IPS-15b (cell line): ENCODE measurements at regions not wholly inside any gene's neighbourhood (a gene's known extent, or its start where the extent isn't known, plus 50 kb on each side); places are given as distances from the start of the nearest gene placed in this dataset.

ENCODE experiments used
- H3K27me3 ChIP-seq: one replicate; pipeline ENCODE4 v1.6.1; 2013; ENCODE audit warnings: low read length; ENCODE audit not compliant: control insufficient read depth, insufficient read depth
- H3K36me3 ChIP-seq: one replicate; pipeline ENCODE4 v1.6.1; 2013; ENCODE audit warnings: low read length; ENCODE audit not compliant: control insufficient read depth, insufficient read depth
- H3K4me1 ChIP-seq: one replicate; pipeline ENCODE4 v1.6.1; 2013; ENCODE audit warnings: mild to moderate bottlenecking, low read length; ENCODE audit not compliant: control insufficient read depth, insufficient read depth
- H3K4me3 ChIP-seq: one replicate; pipeline ENCODE4 v1.5.1; 2013; ENCODE audit warnings: low read depth, low read length
- H3K9ac ChIP-seq: one replicate; pipeline ENCODE4 v1.6.1; 2013; ENCODE audit warnings: low read depth, mild to moderate bottlenecking, low read length
- H3K9me3 ChIP-seq: one replicate; pipeline ENCODE4 v1.6.1; 2013; ENCODE audit warnings: mild to moderate bottlenecking, low read length; ENCODE audit not compliant: control insufficient read depth, insufficient read depth

GRCh38 chr18:44090453-44090852 is 590.2 kb upstream of the SETBP1 start:
- H3K27me3 ChIP-seq, result no peaks in the 10 kb centered on the region
- no peak overlapping the region for H3K4me3 ChIP-seq
- H3K4me1 ChIP-seq, result peaks cover 6% of the 10 kb centered on the region
- H3K36me3 ChIP-seq, result no peaks in the 10 kb centered on the region
- H3K9me3 ChIP-seq, result no peaks in the 10 kb centered on the region
- H3K9ac ChIP-seq, result no peak overlapping the region

GRCh38 chr18:44093253-44093652 is 587.4 kb upstream of the SETBP1 start:
- Histone ChIP-seq H3K36me3 (no peaks in the 10 kb centered on the region), H3K4me1 (peaks cover 6% of the 10 kb centered on the region), H3K27me3 (no peaks in the 10 kb centered on the region), H3K4me3 (no peak overlapping the region), H3K9ac (no peak overlapping the region), H3K9me3 (no peaks in the 10 kb centered on the region)

GRCh38 chr18:44096016-44096415 is 584.7 kb upstream of the SETBP1 start:
- Histone ChIP-seq H3K9me3 (no peaks in the 10 kb centered on the region), H3K4me1 (no peaks in the 10 kb centered on the region), H3K27me3 (no peaks in the 10 kb centered on the region), H3K9ac (no peak overlapping the region), H3K4me3 (no peak overlapping the region), H3K36me3 (peaks cover 2% of the 10 kb centered on the region)

- no peaks in the 10 kb centered on the region for H3K9me3 ChIP-seq
- H3K27me3 ChIP-seq, result no peaks in the 10 kb centered on the region
- H3K36me3 ChIP-seq, result peaks cover 2% of the 10 kb centered on the region
- no peak overlapping the region for H3K4me3 ChIP-seq
- no peak overlapping the region for H3K9ac ChIP-seq
- H3K4me1 ChIP-seq, result no peaks in the 10 kb centered on the region
Observed at GRCh38 chr18:44098551-44099098, 582.1 kb upstream of the SETBP1 start.

GRCh38 chr18:44107187-44107586 is 573.5 kb upstream of the SETBP1 start:
- no peaks in the 10 kb centered on the region for H3K27me3 ChIP-seq
- no peaks in the 10 kb centered on the region for H3K36me3 ChIP-seq
- H3K9ac ChIP-seq, result no peak overlapping the region
- no peaks in the 10 kb centered on the region for H3K9me3 ChIP-seq
- no peak overlapping the region for H3K4me3 ChIP-seq
- no peaks in the 10 kb centered on the region for H3K4me1 ChIP-seq

- no peaks in the 10 kb centered on the region for H3K36me3 ChIP-seq
- no peaks in the 10 kb centered on the region for H3K9me3 ChIP-seq
- no peak overlapping the region for H3K4me3 ChIP-seq
- no peaks in the 10 kb centered on the region for H3K4me1 ChIP-seq
- no peak overlapping the region for H3K9ac ChIP-seq
- no peaks in the 10 kb centered on the region for H3K27me3 ChIP-seq
Observed at GRCh38 chr18:44111337-44111736, 569.4 kb upstream of the SETBP1 start.

- no peaks in the 10 kb centered on the region for H3K9me3 ChIP-seq
- H3K27me3 ChIP-seq, result no peaks in the 10 kb centered on the region
- no peaks in the 10 kb centered on the region for H3K4me1 ChIP-seq
- H3K9ac ChIP-seq, result no peak overlapping the region
- no peaks in the 10 kb centered on the region for H3K36me3 ChIP-seq
- no peak overlapping the region for H3K4me3 ChIP-seq
Observed at GRCh38 chr18:44117821-44118220, 562.9 kb upstream of the SETBP1 start.

- Histone ChIP-seq H3K4me1 (no peaks in the 10 kb centered on the region), H3K4me3 (no peak overlapping the region), H3K9ac (no peak overlapping the region), H3K27me3 (no peaks in the 10 kb centered on the region), H3K9me3 (no peaks in the 10 kb centered on the region), H3K36me3 (no peaks in the 10 kb centered on the region)
Observed at GRCh38 chr18:44119607-44120006, 561.1 kb upstream of the SETBP1 start.

GRCh38 chr18:44123743-44124142 is 556.9 kb upstream of the SETBP1 start:
- no peaks in the 10 kb centered on the region for H3K27me3 ChIP-seq
- H3K9me3 ChIP-seq, result no peaks in the 10 kb centered on the region
- H3K9ac ChIP-seq, result no peak overlapping the region
- H3K36me3 ChIP-seq, result no peaks in the 10 kb centered on the region
- H3K4me1 ChIP-seq, result no peaks in the 10 kb centered on the region
- H3K4me3 ChIP-seq, result no peak overlapping the region

- no peak overlapping the region for H3K4me3 ChIP-seq
- no peak overlapping the region for H3K9ac ChIP-seq
- H3K27me3 ChIP-seq, result no peaks in the 10 kb centered on the region
- H3K4me1 ChIP-seq, result no peaks in the 10 kb centered on the region
- no peaks in the 10 kb centered on the region for H3K9me3 ChIP-seq
- no peaks in the 10 kb centered on the region for H3K36me3 ChIP-seq
Observed at GRCh38 chr18:44125446-44125845, 555.2 kb upstream of the SETBP1 start.

- H3K9ac ChIP-seq, result no peak overlapping the region
- no peaks in the 10 kb centered on the region for H3K27me3 ChIP-seq
- H3K4me3 ChIP-seq, result no peak overlapping the region
- H3K36me3 ChIP-seq, result no peaks in the 10 kb centered on the region
- no peaks in the 10 kb centered on the region for H3K9me3 ChIP-seq
- no peaks in the 10 kb centered on the region for H3K4me1 ChIP-seq
Observed at GRCh38 chr18:44126598-44126997, 554.1 kb upstream of the SETBP1 start.

GRCh38 chr18:44128365-44128764 is 552.3 kb upstream of the SETBP1 start:
- H3K9ac ChIP-seq, result no peak overlapping the region
- no peaks in the 10 kb centered on the region for H3K4me1 ChIP-seq
- no peaks in the 10 kb centered on the region for H3K27me3 ChIP-seq
- H3K9me3 ChIP-seq, result no peaks in the 10 kb centered on the region
- H3K36me3 ChIP-seq, result no peaks in the 10 kb centered on the region
- H3K4me3 ChIP-seq, result no peak overlapping the region
